ENCODE measurements at regions not wholly inside any gene's neighbourhood (a gene's known extent, or its start where the extent isn't known, plus 50 kb on each side); places are given as distances from the start of the nearest gene placed in this dataset.
A peak's percentile ranks its signal among the peaks of the same experiment; 100 is the strongest.

- ATAC-seq (no peak), DNase-seq (no peak)
- intact Hi-C loops (cut with DNase I) = no loop called here
- peaks cover 5 to 34% of the 10 kb centered on the region in 2 donors for H3K27me3 ChIP-seq
- H3K27ac ChIP-seq = no peak overlapping the region
- H3K4me1 ChIP-seq = peaks cover 0 to 8% of the 10 kb centered on the region in 2 donors
- H3K36me3 ChIP-seq = no peaks in the 10 kb centered on the region
- TF ChIP-seq CTCF (IDR thresholded peaks at IDR 0.05) = no peak
- H3K4me3 ChIP-seq = no peak overlapping the region
- peaks cover 0 to 2% of the 10 kb centered on the region in 2 donors for H3K9me3 ChIP-seq
Observed at GRCh38 chr16:54426553-54426849, 139.9 kb upstream of the IRX3 start.

- H3K27ac ChIP-seq = peak overlapping the region in 1 of 2 donors; percentile 30
- peaks cover 0 to 2% of the 10 kb centered on the region in 2 donors for H3K9me3 ChIP-seq
- peaks cover 5 to 28% of the 10 kb centered on the region in 2 donors for H3K27me3 ChIP-seq
- no peak overlapping the region for H3K4me3 ChIP-seq
- intact Hi-C loops (cut with DNase I) = no loop called here
- H3K4me1 ChIP-seq = peaks cover 0 to 7% of the 10 kb centered on the region in 2 donors
- ATAC-seq = peak; percentile 43
- H3K36me3 ChIP-seq = no peaks in the 10 kb centered on the region
- TF ChIP-seq CTCF (IDR thresholded peaks at IDR 0.05) = no peak
- DNase-seq = no peak
Observed at GRCh38 chr16:54425681-54426552, 139.3 kb upstream of the IRX3 start.

GRCh38 chr16:54425068-54425467 lies 138.5 kb upstream of the IRX3 start:
- no peak overlapping the region for H3K4me3 ChIP-seq
- TF ChIP-seq CTCF (IDR thresholded peaks at IDR 0.05) = no peak
- H3K4me1 ChIP-seq = no peaks in the 10 kb centered on the region
- intact Hi-C loops (cut with DNase I) = no loop called here
- peaks cover 0 to 20% of the 10 kb centered on the region in 2 donors for H3K27me3 ChIP-seq
- ATAC-seq (peak; percentile 75), DNase-seq (no peak)
- peaks cover 0 to 2% of the 10 kb centered on the region in 2 donors for H3K9me3 ChIP-seq
- H3K27ac ChIP-seq = no peak overlapping the region
- no peaks in the 10 kb centered on the region for H3K36me3 ChIP-seq

- Histone ChIP-seq H3K9me3 (no peaks in the 10 kb centered on the region), H3K27me3 (peaks cover 0 to 9% of the 10 kb centered on the region in 2 donors), H3K4me3 (no peak overlapping the region), H3K36me3 (no peaks in the 10 kb centered on the region), H3K27ac (no peak overlapping the region), H3K4me1 (no peaks in the 10 kb centered on the region)
- DNase-seq (no peak), ATAC-seq (no peak)
- TF ChIP-seq CTCF (IDR thresholded peaks at IDR 0.05) = no peak
- intact Hi-C loops (cut with DNase I) = no loop called here
Observed at GRCh38 chr16:54424043-54424451, 137.5 kb upstream of the IRX3 start.

GRCh38 chr16:54422569-54422978 lies 136.0 kb upstream of the IRX3 start:
- Histone ChIP-seq H3K27me3 (peaks cover 0 to 9% of the 10 kb centered on the region in 2 donors), H3K4me1 (no peaks in the 10 kb centered on the region), H3K9me3 (no peaks in the 10 kb centered on the region), H3K36me3 (no peaks in the 10 kb centered on the region), H3K27ac (no peak overlapping the region), H3K4me3 (no peak overlapping the region)
- ATAC-seq (no peak), DNase-seq (no peak)
- intact Hi-C loops (cut with DNase I) = no loop called here
- TF ChIP-seq CTCF (IDR thresholded peaks at IDR 0.05) = no peak

Data from left lung (tissue), 4 donors.